A549 (cell line): ENCODE measurements at regions not wholly inside any gene's neighbourhood (a gene's known extent, or its start where the extent isn't known, plus 50 kb on each side); places are given as distances from the start of the nearest gene placed in this dataset.

Experiments
- ATAC-seq, 2 experiments: fragments of 200-7000 bp in 1 of 2; fragments of >200 bp in 1 of 2; cut with Nextera tagmentation in 1 of 2; cut with Tn5 transposase in 1 of 2; 3 replicates each; pipeline versions ENCODE4 v1.8.0 to v1.9.1; 2018 to 2020; ENCODE audit warnings: mild to moderate bottlenecking in 1 of 2, moderate library complexity in 1 of 2
- CTCF ChIA-PET: fragments of 300-600 bp; sonication (Branson Sonifier 250); formaldehyde crosslinking; extraction: SDS; loops from one replicate; lab custom pipeline; 2021; ENCODE audit warnings: antibody characterized with exemption, inconsistent platforms; lab: Yijun Ruan, JAX
- POLR2A ChIA-PET: fragments of 350-600 bp; formaldehyde crosslinking; extraction: SDS; loops from one replicate; lab custom pipeline; 2021; ENCODE audit warnings: antibody characterized with exemption, inconsistent platforms; lab: Yijun Ruan, JAX
- DNase-seq, 2 experiments: peaks; one replicate each; pipeline versions ENCODE4 v3.0.0 to v3.0.0-alpha.2; 2011 to 2016; ENCODE audit warnings: low read depth in 1 of 2, low spot score in 1 of 2
- FAIRE-seq: peaks from 2 replicates; lab custom pipeline; 2011; peaks lifted over from hg19 to GRCh38; lab: Jason Lieb, UNC
- H3K27ac ChIP-seq, 2 experiments: fragments of >200 bp; sonication (Bioruptor Twin); formaldehyde crosslinking; 3 replicates each; pipeline ENCODE4 v1.5.1; 2016 to 2017
- H3K4me1 ChIP-seq: fragments of >200 bp; sonication (Bioruptor Twin); formaldehyde crosslinking; 3 replicates; pipeline ENCODE4 v1.6.1; 2016
- H3K4me2 ChIP-seq: fragments of >200 bp; sonication (Bioruptor Twin); formaldehyde crosslinking; 3 replicates; pipeline ENCODE4 v1.6.1; 2016
- H3K4me3 ChIP-seq: fragments of >200 bp; sonication (Bioruptor Twin); formaldehyde crosslinking; 3 replicates; pipeline ENCODE4 v1.5.1; 2016
- H3K9me3 ChIP-seq: fragments of >200 bp; sonication (Bioruptor Twin); formaldehyde crosslinking; 3 replicates; pipeline ENCODE4 v1.6.1; 2016
- BHLHE40 ChIP-seq: IDR thresholded peaks from 2 replicates; pipeline ENCODE4 v1.6.1; 2012; ENCODE audit warnings: low read depth, low read length, inconsistent platforms
- CBX2 ChIP-seq: fragments of 200-600 bp; sonication (generic); IDR thresholded peaks from 2 replicates; pipeline ENCODE4 v1.6.1; 2016; ENCODE audit warnings: low read depth, mild to moderate bottlenecking, borderline replicate concordance
- CHD4 ChIP-seq: fragments of 200-600 bp; sonication (generic); IDR thresholded peaks from 2 replicates; pipeline ENCODE4 v1.6.1; 2016; ENCODE audit warnings: antibody characterized with exemption, mild to moderate bottlenecking, borderline replicate concordance
- CTCF ChIP-seq: fragments of >200 bp; sonication (Bioruptor Twin); formaldehyde crosslinking; IDR thresholded peaks from 3 replicates; pipeline ENCODE4 v1.5.1; 2016
- EHMT2 ChIP-seq: fragments of 200-600 bp; sonication (generic); IDR thresholded peaks from 2 replicates; pipeline ENCODE4 v1.6.1; 2016; ENCODE audit warnings: antibody characterized with exemption, low read depth, mild to moderate bottlenecking, moderate library complexity
- FOSB ChIP-seq: fragments of 250-450 bp; sonication (Bioruptor Pico); IDR thresholded peaks from 2 replicates; pipeline ENCODE4 v1.5.0; 2020; ENCODE audit warnings: mild to moderate bottlenecking, moderate library complexity
- FOSL2 ChIP-seq, 2 experiments: fragments of 450-650 bp in 1 of 2; fragments of >200 bp in 1 of 2; sonication (Bioruptor Twin) in 1 of 2; formaldehyde crosslinking; IDR thresholded peaks; 2 replicates each; pipeline versions ENCODE4 v1.5.0 to v1.6.1; 2016 to 2020; ENCODE audit warnings: mild to moderate bottlenecking in 1 of 2, moderate library complexity in 1 of 2
- GATA3 ChIP-seq: IDR thresholded peaks from 2 replicates; pipeline ENCODE4 v1.6.1; 2012; ENCODE audit warnings: borderline replicate concordance
- HEYL ChIP-seq: fragments of 250-450 bp; sonication (Bioruptor Pico); IDR thresholded peaks from 2 replicates; pipeline ENCODE4 v1.8.0; 2021; ENCODE audit warnings: mild to moderate bottlenecking, moderate library complexity
- HOXA7 ChIP-seq: fragments of 250-450 bp; sonication (Bioruptor Pico); IDR thresholded peaks from 2 replicates; pipeline ENCODE4 v1.5.0; 2020; ENCODE audit warnings: mild to moderate bottlenecking, moderate library complexity
- HOXB13 ChIP-seq: fragments of 250-450 bp; sonication (Bioruptor Pico); IDR thresholded peaks from 2 replicates; pipeline ENCODE4 v1.5.0; 2020; ENCODE audit warnings: low read depth, mild to moderate bottlenecking, moderate library complexity
- JUNB ChIP-seq: fragments of >200 bp; sonication (Bioruptor Twin); formaldehyde crosslinking; IDR thresholded peaks from 2 replicates; pipeline ENCODE4 v1.6.1; 2016
- KDM1A ChIP-seq: fragments of 200-600 bp; sonication (generic); IDR thresholded peaks from 2 replicates; pipeline ENCODE4 v1.6.1; 2016; ENCODE audit warnings: low read depth, mild to moderate bottlenecking
- KDM5A ChIP-seq: fragments of 200-600 bp; sonication (generic); IDR thresholded peaks from 2 replicates; pipeline ENCODE4 v1.6.1; 2016; ENCODE audit warnings: antibody characterized with exemption, mild to moderate bottlenecking
- NPAS2 ChIP-seq: fragments of 250-450 bp; sonication (Bioruptor Pico); IDR thresholded peaks from 2 replicates; pipeline ENCODE4 v1.8.0; 2022; ENCODE audit warnings: mild to moderate bottlenecking, moderate library complexity, borderline replicate concordance
- PBX3 ChIP-seq: IDR thresholded peaks from 2 replicates; pipeline ENCODE4 v1.6.1; 2012
- PHF8 ChIP-seq: fragments of 200-600 bp; sonication (generic); IDR thresholded peaks from 2 replicates; pipeline ENCODE4 v1.6.1; 2016; ENCODE audit warnings: low read depth, mild to moderate bottlenecking, antibody characterized with exemption, moderate library complexity, borderline replicate concordance
- POLR2A ChIP-seq: IDR thresholded peaks from 2 replicates; pipeline ENCODE4 v1.6.1; 2012; ENCODE audit warnings: mild to moderate bottlenecking, low read length
- RAD21 ChIP-seq, 2 experiments: fragments of >200 bp in 1 of 2; sonication (Bioruptor Twin) in 1 of 2; formaldehyde crosslinking in 1 of 2; IDR thresholded peaks in 1 of 2; conservative IDR thresholded peaks in 1 of 2; 2 replicates in 1 of 2; 3 replicates in 1 of 2; pipeline ENCODE4 v1.6.1; 2012 to 2018; ENCODE audit warnings: inconsistent platforms in 1 of 2
- RARB ChIP-seq: fragments of 250-450 bp; sonication (Bioruptor Pico); IDR thresholded peaks from 2 replicates; pipeline ENCODE4 v1.8.0; 2021; ENCODE audit warnings: mild to moderate bottlenecking, moderate library complexity
- RNF2 ChIP-seq: fragments of 200-600 bp; sonication (generic); IDR thresholded peaks from 2 replicates; pipeline ENCODE4 v1.6.1; 2016; ENCODE audit warnings: low read depth, mild to moderate bottlenecking, antibody characterized with exemption, moderate library complexity, borderline replicate concordance
- SMC3 ChIP-seq: fragments of >200 bp; sonication (Bioruptor Twin); formaldehyde crosslinking; IDR thresholded peaks from 3 replicates; pipeline ENCODE4 v1.6.1; 2018; ENCODE audit warnings: inconsistent platforms
- TFCP2L1 ChIP-seq: fragments of 250-450 bp; sonication (Bioruptor Pico); IDR thresholded peaks from 2 replicates; pipeline ENCODE4 v1.5.0; 2021; ENCODE audit warnings: mild to moderate bottlenecking
- TP53 ChIP-seq: fragments of 250-450 bp; sonication (Bioruptor Pico); IDR thresholded peaks from 2 replicates; pipeline ENCODE4 v1.5.0; 2021; ENCODE audit warnings: mild to moderate bottlenecking, moderate library complexity
- ZSCAN20 ChIP-seq: fragments of 250-450 bp; sonication (Bioruptor Pico); IDR thresholded peaks from 2 replicates; pipeline ENCODE4 v1.8.0; 2022; ENCODE audit warnings: mild to moderate bottlenecking, moderate library complexity
- WGBS: methylation state at CpG from one replicate; pipeline ENCODE4 v1.1.6; 2017; ENCODE audit errors: missing lambda C conversion rate; 5-methylcytosine and 5-hydroxymethylcytosine counted together
- TF ChIP-seq, protein P1 (sequence below): fragments of 250-450 bp; sonication (Bioruptor Pico); IDR thresholded peaks from 2 replicates; pipeline ENCODE4 v1.5.0; 2021; ENCODE audit warnings: mild to moderate bottlenecking, moderate library complexity, borderline replicate concordance
- TF ChIP-seq, protein P2 (sequence below): IDR thresholded peaks from 2 replicates; pipeline ENCODE4 v1.6.1; 2012

- FAIRE-seq (no peak), DNase-seq (peak; percentile 9 to 71)
- POLR2A ChIA-PET, result no interaction called here
These were observed 482.4 kb downstream of the NPHP4 start for GRCh38 chr1:5509664-5510452.

GRCh38 chr1:5508669-5509330 is 483.4 kb downstream of the NPHP4 start:
- Histone ChIP-seq H3K4me3 (no peak overlapping the region), H3K4me1 (no peaks in the 10 kb centered on the region), H3K9me3 (no peaks in the 10 kb centered on the region), H3K4me2 (no peak overlapping the region), H3K27ac (no peak overlapping the region)
- TF ChIP-seq, protein P1, sequence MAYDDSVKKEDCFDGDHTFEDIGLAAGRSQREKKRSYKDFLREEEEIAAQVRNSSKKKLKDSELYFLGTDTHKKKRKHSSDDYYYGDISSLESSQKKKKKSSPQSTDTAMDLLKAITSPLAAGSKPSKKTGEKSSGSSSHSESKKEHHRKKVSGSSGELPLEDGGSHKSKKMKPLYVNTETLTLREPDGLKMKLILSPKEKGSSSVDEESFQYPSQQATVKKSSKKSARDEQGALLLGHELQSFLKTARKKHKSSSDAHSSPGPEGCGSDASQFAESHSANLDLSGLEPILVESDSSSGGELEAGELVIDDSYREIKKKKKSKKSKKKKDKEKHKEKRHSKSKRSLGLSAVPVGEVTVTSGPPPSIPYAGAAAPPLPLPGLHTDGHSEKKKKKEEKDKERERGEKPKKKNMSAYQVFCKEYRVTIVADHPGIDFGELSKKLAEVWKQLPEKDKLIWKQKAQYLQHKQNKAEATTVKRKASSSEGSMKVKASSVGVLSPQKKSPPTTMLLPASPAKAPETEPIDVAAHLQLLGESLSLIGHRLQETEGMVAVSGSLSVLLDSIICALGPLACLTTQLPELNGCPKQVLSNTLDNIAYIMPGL (CRISPR knock-in tag), result no peak
- TF ChIP-seq RAD21 (conservative IDR thresholded peaks at IDR 0.05 in 1 of 2, IDR thresholded peaks at IDR 0.05 in 1 of 2), result no peak
- POLR2A ChIA-PET, result no interaction called here
- ATAC-seq (no peak; a peak in 1 of 6 replicates), DNase-seq (no peak), FAIRE-seq (no peak)
- 12% methylated on average over 3 of the region's 14 CpGs for WGBS
- CTCF ChIA-PET, result interaction anchor here (1.0 to 5.6 kb wide), 7 partner anchors 13 to 467 kb away, joined by 3 to 53 read pairs (median 9); no protein-coding TSS in a partner anchor

More at GRCh38 chr1:5509664-5510452, 482.4 kb downstream of the NPHP4 start:
- no peak overlapping the region for H3K27ac ChIP-seq
- no peaks in the 10 kb centered on the region for H3K9me3 ChIP-seq
- no peak overlapping the region for H3K4me2 ChIP-seq
- no peak for TF ChIP-seq CBX2
- TF ChIP-seq KDM5A, result no peak
- TF ChIP-seq JUNB, result no peak
- TF ChIP-seq SMC3, result peak; percentile 61
- no peak for TF ChIP-seq HOXA7
- no peak for TF ChIP-seq CHD4
- no peak for TF ChIP-seq FOSB
- peak; percentile 63 for TF ChIP-seq CTCF
- TF ChIP-seq HEYL (CRISPR knock-in tag), result no peak
- no peak for TF ChIP-seq HOXB13
- TF ChIP-seq PBX3, result no peak
- no peak for TF ChIP-seq EHMT2
- TF ChIP-seq RAD21 (conservative IDR thresholded peaks at IDR 0.05 in 1 of 2, IDR thresholded peaks at IDR 0.05 in 1 of 2), result peak; percentile 40 to 53; a peak in 4 of 5 replicates
- no peak for TF ChIP-seq GATA3
- ATAC-seq, result peak; percentile 70 to 90
- CTCF ChIA-PET, result interaction anchor here (0.7 to 5.6 kb wide), 27 partner anchors 10 to 466 kb away, joined by 3 to 53 read pairs (median 4); no protein-coding TSS in a partner anchor
- no peak overlapping the region for H3K4me3 ChIP-seq
- H3K4me1 ChIP-seq, result no peaks in the 10 kb centered on the region
- WGBS, result 23% methylated on average over 14 of the region's 21 CpGs

DNA sequence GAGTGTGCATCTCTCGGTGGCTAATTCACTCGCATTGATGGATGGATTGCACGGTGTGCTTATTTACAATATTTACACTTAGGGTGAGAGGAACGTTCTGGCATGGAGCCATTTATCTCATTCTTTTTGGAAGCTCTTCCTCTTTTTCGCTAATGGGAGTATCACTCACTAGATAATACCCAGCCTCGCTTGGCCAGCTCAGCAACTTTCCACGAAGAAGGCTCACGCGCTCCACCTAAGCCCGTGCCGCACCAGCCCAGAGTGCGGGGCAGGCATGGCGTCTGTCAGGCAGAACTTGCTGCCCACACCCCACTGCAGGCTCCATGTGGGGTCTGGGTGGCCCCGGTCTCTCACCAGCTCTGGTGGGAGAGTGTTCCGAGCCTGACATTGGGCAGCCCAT is 484.9 kb downstream of the NPHP4 start:
- no peaks in the 10 kb centered on the region for H3K4me1 ChIP-seq
- TF ChIP-seq NPAS2 (CRISPR knock-in tag), result no peak
- TF ChIP-seq TFCP2L1 (CRISPR knock-in tag), result no peak
- no peak for TF ChIP-seq TP53 (CRISPR knock-in tag)
- TF ChIP-seq RARB, result no peak
- no peak for TF ChIP-seq RNF2
- TF ChIP-seq HOXA7, result no peak
- no peak for TF ChIP-seq PHF8
- TF ChIP-seq RAD21 (conservative IDR thresholded peaks at IDR 0.05 in 1 of 2, IDR thresholded peaks at IDR 0.05 in 1 of 2), result no peak
- TF ChIP-seq, protein P2, sequence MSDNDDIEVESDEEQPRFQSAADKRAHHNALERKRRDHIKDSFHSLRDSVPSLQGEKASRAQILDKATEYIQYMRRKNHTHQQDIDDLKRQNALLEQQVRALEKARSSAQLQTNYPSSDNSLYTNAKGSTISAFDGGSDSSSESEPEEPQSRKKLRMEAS, result no peak
- TF ChIP-seq POLR2A, result no peak
- TF ChIP-seq BHLHE40, result no peak
- TF ChIP-seq ZSCAN20 (CRISPR knock-in tag), result no peak
- no peak for TF ChIP-seq KDM1A
- TF ChIP-seq EHMT2, result no peak
- no peak for TF ChIP-seq FOSL2 (IDR thresholded peaks at IDR 0.05)
- no peak for TF ChIP-seq FOSL2 (CRISPR knock-in tag; IDR thresholded peaks at IDR 0.05)
- no peak for TF ChIP-seq GATA3
- CTCF ChIA-PET, result interaction anchor here (1.4 kb wide), 1 partner anchor 238 kb away, joined by 7 read pairs; no protein-coding TSS in a partner anchor
- POLR2A ChIA-PET, result no interaction called here
- no peak overlapping the region for H3K4me3 ChIP-seq
- no peaks in the 10 kb centered on the region for H3K9me3 ChIP-seq
- 49% methylated on average over 6 of the region's 15 CpGs for WGBS
- DNase-seq (no peak), ATAC-seq (no peak), FAIRE-seq (no peak)
- H3K4me2 ChIP-seq, result no peak overlapping the region
- H3K27ac ChIP-seq, result no peak overlapping the region
